T-helper 1 cell (primary cell): ENCODE measurements at regions not wholly inside any gene's neighbourhood (a gene's known extent, or its start where the extent isn't known, plus 50 kb on each side); places are given as distances from the start of the nearest gene placed in this dataset.
"Not testable (repeated sequence)": the region's sequence is repeated elsewhere in the genome, so short reads cannot be mapped to it uniquely, and the experiment has no call there.

Experiments used
- DNase-seq, 5 donors: peaks; one replicate each; pipeline ENCODE4 v3.0.0-alpha.2; 2012 to 2020

GRCh38 chr3:78090382-78090781, 1050.5 kb downstream of the ROBO2 start:
- no peak for DNase-seq

GRCh38 chr3:78091478-78092119, 1051.7 kb downstream of the ROBO2 start:
- no peak for DNase-seq

GRCh38 chr3:78092574-78092973, 1052.7 kb downstream of the ROBO2 start:
- DNase-seq: not testable (repeated sequence)

- DNase-seq: no peak
These were observed 1056.8 kb downstream of the ROBO2 start for GRCh38 chr3:78096488-78097255.

- no peak for DNase-seq
These were observed 1058.5 kb downstream of the ROBO2 start for GRCh38 chr3:78098367-78098766.

GRCh38 chr3:78101384-78101783, 1061.5 kb downstream of the ROBO2 start:
- no peak for DNase-seq

- DNase-seq: not testable (repeated sequence)
These were observed 1068.5 kb downstream of the ROBO2 start for GRCh38 chr3:78108269-78108961.

- DNase-seq: no peak
These were observed 1072.6 kb downstream of the ROBO2 start for GRCh38 chr3:78112291-78113010.

GRCh38 chr3:78115983-78116382, 1076.1 kb downstream of the ROBO2 start:
- no peak for DNase-seq

GRCh38 chr3:78116874-78117273, 1077.0 kb downstream of the ROBO2 start:
- no peak for DNase-seq

GRCh38 chr3:78123058-78123457, 1083.2 kb downstream of the ROBO2 start:
- no peak for DNase-seq

GRCh38 chr3:78129707-78130106, 1089.8 kb downstream of the ROBO2 start:
- no peak for DNase-seq

- no peak for DNase-seq
These were observed 1090.9 kb downstream of the ROBO2 start for GRCh38 chr3:78130741-78131290.

- DNase-seq: no peak
These were observed 1094.6 kb downstream of the ROBO2 start for GRCh38 chr3:78134496-78134895.

- no peak for DNase-seq
These were observed 1099.3 kb downstream of the ROBO2 start for GRCh38 chr3:78139166-78139565.

GRCh38 chr3:78140274-78140673, 1100.4 kb downstream of the ROBO2 start:
- DNase-seq: no peak

- no peak for DNase-seq
These were observed 1101.0 kb downstream of the ROBO2 start for GRCh38 chr3:78140866-78141265.

GRCh38 chr3:78141269-78141668, 1101.4 kb downstream of the ROBO2 start:
- DNase-seq: no peak

- no peak for DNase-seq
These were observed 1103.1 kb downstream of the ROBO2 start for GRCh38 chr3:78143000-78143399.

GRCh38 chr3:78148986-78149717, 1109.3 kb downstream of the ROBO2 start:
- no peak for DNase-seq

- DNase-seq: no peak
These were observed 1114.1 kb downstream of the ROBO2 start for GRCh38 chr3:78153973-78154372.
